ENCODE measurements at regions not wholly inside any gene's neighbourhood (a gene's known extent, or its start where the extent isn't known, plus 50 kb on each side); places are given as distances from the start of the nearest gene placed in this dataset.

- no peak overlapping the region for H3K4me3 ChIP-seq
- 72 to 88% (median 86%) methylated on average over 4 of the region's 4 CpGs for WGBS, 5 donors
- peaks cover 0 to 27% (median 16%) of the 10 kb centered on the region in 8 donors for H3K9me3 ChIP-seq
- H3K4me1 ChIP-seq: no peaks in the 10 kb centered on the region
- no peaks in the 10 kb centered on the region for H3K36me3 ChIP-seq
- no peak for DNase-seq
- no peaks in the 10 kb centered on the region for H3K27me3 ChIP-seq (replicated peaks in 1 of 7)
- H3K27ac ChIP-seq: no peak overlapping the region
- no peak for TF ChIP-seq POLR2A (IDR thresholded peaks at IDR 0.05)
- TF ChIP-seq POLR2AphosphoS5 (IDR thresholded peaks at IDR 0.05): no peak
- intact Hi-C loops (cut with DNase I; ENCODE audit: low total_unique reads): no loop called here
Observed at GRCh38 chr4:25474690-25475089, 97.6 kb downstream of the ANAPC4 start.

- peaks cover 0 to 17% (median 7%) of the 10 kb centered on the region in 8 donors for H3K9me3 ChIP-seq
- no peak overlapping the region for H3K4me3 ChIP-seq
- no peak overlapping the region for H3K27ac ChIP-seq
- H3K27me3 ChIP-seq (replicated peaks in 1 of 7): no peaks in the 10 kb centered on the region
- H3K4me1 ChIP-seq: no peaks in the 10 kb centered on the region
- H3K36me3 ChIP-seq: no peaks in the 10 kb centered on the region
- WGBS, 5 donors: 68 to 75% (median 72%) methylated on average over 1 of the region's 1 CpG
- intact Hi-C loops (cut with DNase I; ENCODE audit: low total_unique reads): no loop called here
- no peak for TF ChIP-seq CTCF (IDR thresholded peaks at IDR 0.05 in 8 of 11, conservative IDR thresholded peaks at IDR 0.05 in 3 of 11)
- TF ChIP-seq POLR2AphosphoS5 (IDR thresholded peaks at IDR 0.05): no peak
- DNase-seq: no peak
Observed at GRCh38 chr4:25477221-25477620, 100.2 kb downstream of the ANAPC4 start.

- no peak for DNase-seq
- Histone ChIP-seq H3K9me3 (peaks cover 0 to 23% (median 7%) of the 10 kb centered on the region in 8 donors), H3K4me1 (no peaks in the 10 kb centered on the region), H3K27me3 (replicated peaks in 1 of 7) (no peaks in the 10 kb centered on the region), H3K27ac (no peak overlapping the region), H3K4me3 (no peak overlapping the region), H3K36me3 (no peaks in the 10 kb centered on the region)
- intact Hi-C loops (cut with DNase I; ENCODE audit: low total_unique reads): no loop called here
- TF ChIP-seq CTCF (IDR thresholded peaks at IDR 0.05 in 8 of 11, conservative IDR thresholded peaks at IDR 0.05 in 3 of 11) (no peak), POLR2A (IDR thresholded peaks at IDR 0.05) (no peak), POLR2AphosphoS5 (IDR thresholded peaks at IDR 0.05) (no peak)
- 60 to 74% (median 67%) methylated on average over 2 of the region's 2 CpGs for WGBS, 5 donors
Observed at GRCh38 chr4:25481648-25482047, 104.6 kb downstream of the ANAPC4 start.

- no peak for DNase-seq
- peaks cover 0 to 24% (median 4%) of the 10 kb centered on the region in 8 donors for H3K9me3 ChIP-seq
- H3K36me3 ChIP-seq: no peaks in the 10 kb centered on the region
- H3K4me3 ChIP-seq: no peak overlapping the region
- no peaks in the 10 kb centered on the region for H3K27me3 ChIP-seq (replicated peaks in 1 of 7)
- no peak overlapping the region for H3K27ac ChIP-seq
- H3K4me1 ChIP-seq: no peaks in the 10 kb centered on the region
- TF ChIP-seq CTCF (IDR thresholded peaks at IDR 0.05 in 8 of 11, conservative IDR thresholded peaks at IDR 0.05 in 3 of 11) (no peak), POLR2AphosphoS5 (IDR thresholded peaks at IDR 0.05) (no peak), POLR2A (IDR thresholded peaks at IDR 0.05) (no peak)
- intact Hi-C loops (cut with DNase I; ENCODE audit: low total_unique reads): no loop called here
- 76 to 92% (median 81%) methylated on average over 3 of the region's 3 CpGs for WGBS, 5 donors
Observed at GRCh38 chr4:25484243-25484721, 107.2 kb downstream of the ANAPC4 start.

GRCh38 chr4:25485104-25485503 lies 108.0 kb downstream of the ANAPC4 start:
- no peak overlapping the region for H3K27ac ChIP-seq

More at GRCh38 chr4:25485104-25485503, 108.0 kb downstream of the ANAPC4 start:
- H3K4me1 ChIP-seq: no peaks in the 10 kb centered on the region
- DNase-seq: no peak
- no peaks in the 10 kb centered on the region for H3K27me3 ChIP-seq (replicated peaks in 1 of 7)
- intact Hi-C loops (cut with DNase I; ENCODE audit: low total_unique reads): no loop called here
- peaks cover 0 to 23% (median 4%) of the 10 kb centered on the region in 8 donors for H3K9me3 ChIP-seq
- H3K36me3 ChIP-seq: no peaks in the 10 kb centered on the region
- no peak overlapping the region for H3K4me3 ChIP-seq
- TF ChIP-seq POLR2AphosphoS5 (IDR thresholded peaks at IDR 0.05): no peak
- no peak for TF ChIP-seq CTCF (IDR thresholded peaks at IDR 0.05 in 8 of 11, conservative IDR thresholded peaks at IDR 0.05 in 3 of 11)
- TF ChIP-seq POLR2A (IDR thresholded peaks at IDR 0.05): no peak
- WGBS, 5 donors: 48 to 69% (median 56%) methylated on average over 6 of the region's 6 CpGs
